ENCODE measurements at regions not wholly inside any gene's neighbourhood (a gene's known extent, or its start where the extent isn't known, plus 50 kb on each side); places are given as distances from the start of the nearest gene placed in this dataset.

GRCh38 chr2:13725945-13726344 is 906.6 kb upstream of the LRATD1 start:
- Histone ChIP-seq H3K4me3 (no peak overlapping the region), H3K27ac (no peak overlapping the region), H3K4me1 (no peaks in the 10 kb centered on the region), H3K4me2 (no peak overlapping the region), H3K9me3 (peaks cover 12% of the 10 kb centered on the region; the same call in 2 of the 3 replicates)
- TF ChIP-seq, protein P1, sequence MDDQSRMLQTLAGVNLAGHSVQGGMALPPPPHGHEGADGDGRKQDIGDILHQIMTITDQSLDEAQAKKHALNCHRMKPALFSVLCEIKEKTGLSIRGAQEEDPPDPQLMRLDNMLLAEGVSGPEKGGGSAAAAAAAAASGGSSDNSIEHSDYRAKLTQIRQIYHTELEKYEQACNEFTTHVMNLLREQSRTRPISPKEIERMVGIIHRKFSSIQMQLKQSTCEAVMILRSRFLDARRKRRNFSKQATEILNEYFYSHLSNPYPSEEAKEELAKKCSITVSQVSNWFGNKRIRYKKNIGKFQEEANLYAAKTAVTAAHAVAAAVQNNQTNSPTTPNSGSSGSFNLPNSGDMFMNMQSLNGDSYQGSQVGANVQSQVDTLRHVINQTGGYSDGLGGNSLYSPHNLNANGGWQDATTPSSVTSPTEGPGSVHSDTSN (IDR thresholded peaks at IDR 0.05) = no peak
- no peak for TF ChIP-seq ZSCAN20 (CRISPR knock-in tag; IDR thresholded peaks at IDR 0.05)
- no peak for TF ChIP-seq USF2 (IDR thresholded peaks at IDR 0.05)
- TF ChIP-seq ZFP36 (IDR thresholded peaks at IDR 0.05; ENCODE audit: borderline replicate concordance, partially characterized antibody) = no peak
- TF ChIP-seq HOXA7 (CRISPR knock-in tag; IDR thresholded peaks at IDR 0.05) = no peak
- TF ChIP-seq KDM1A (IDR thresholded peaks at IDR 0.05; ENCODE audit: low read depth) = no peak
- TF ChIP-seq ZC3H11A (IDR thresholded peaks at IDR 0.05) = no peak
- no peak for TF ChIP-seq HDAC2 (IDR thresholded peaks at IDR 0.05)
- TF ChIP-seq, protein P2, sequence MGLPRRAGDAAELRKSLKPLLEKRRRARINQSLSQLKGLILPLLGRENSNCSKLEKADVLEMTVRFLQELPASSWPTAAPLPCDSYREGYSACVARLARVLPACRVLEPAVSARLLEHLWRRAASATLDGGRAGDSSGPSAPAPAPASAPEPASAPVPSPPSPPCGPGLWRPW (IDR thresholded peaks at IDR 0.05) = no peak
- TF ChIP-seq CHD4 (IDR thresholded peaks at IDR 0.05; ENCODE audit: borderline replicate concordance) = no peak
- no peak for TF ChIP-seq CEBPB (IDR thresholded peaks at IDR 0.05)
- TF ChIP-seq RCOR1 (IDR thresholded peaks at IDR 0.05; ENCODE audit: low read depth, low read length) = no peak
- TF ChIP-seq ELK1 (IDR thresholded peaks at IDR 0.05; ENCODE audit: low read depth, low read length) = no peak
- no peak for TF ChIP-seq SREBF2 (IDR thresholded peaks at IDR 0.05)
- TF ChIP-seq CBX2 (IDR thresholded peaks at IDR 0.05; ENCODE audit: borderline replicate concordance, low read depth) = no peak
- TF ChIP-seq EHF (CRISPR knock-in tag; IDR thresholded peaks at IDR 0.05) = no peak
- TF ChIP-seq NFE2L2 (conservative IDR thresholded peaks at IDR 0.05; ENCODE audit: low read length) = no peak
- ATAC-seq (no peak), DNase-seq (ENCODE audit: low read depth in 1 of 2, low spot score in 1 of 2) (no peak), FAIRE-seq (no peak)
- 0% methylated on average over 1 of the region's 1 CpG for WGBS (ENCODE audit: missing lambda C conversion rate)
- ChIA-PET POLR2A (no interaction called here), CTCF (no interaction called here)

- POLR2A ChIA-PET = no interaction called here
- ATAC-seq (no peak), FAIRE-seq (no peak), DNase-seq (ENCODE audit: low read depth in 1 of 2, low spot score in 1 of 2) (no peak)
- Histone ChIP-seq H3K27ac (no peak overlapping the region), H3K4me3 (no peak overlapping the region), H3K4me1 (no peaks in the 10 kb centered on the region), H3K4me2 (no peak overlapping the region), H3K9me3 (peaks cover 25% of the 10 kb centered on the region)
- WGBS (ENCODE audit: missing lambda C conversion rate) = 0% methylated on average over 3 of the region's 3 CpGs
- TF ChIP-seq MYC (IDR thresholded peaks at IDR 0.05; ENCODE audit: borderline replicate concordance, low read length) (no peak), TP53 (CRISPR knock-in tag; IDR thresholded peaks at IDR 0.05) (no peak), BCL3 (IDR thresholded peaks at IDR 0.05) (no peak), EP300 (IDR thresholded peaks at IDR 0.05) (no peak), MAZ (IDR thresholded peaks at IDR 0.05; ENCODE audit: borderline replicate concordance, low read depth, low read length) (no peak), RARB (CRISPR knock-in tag; IDR thresholded peaks at IDR 0.05) (no peak), RNF2 (IDR thresholded peaks at IDR 0.05; ENCODE audit: borderline replicate concordance, low read depth) (no peak), CHD2 (IDR thresholded peaks at IDR 0.05; ENCODE audit: low read length, partially characterized antibody) (no peak), RAD21 (conservative IDR thresholded peaks at IDR 0.05 in 1 of 2, IDR thresholded peaks at IDR 0.05 in 1 of 2) (no peak), HEYL (CRISPR knock-in tag; IDR thresholded peaks at IDR 0.05) (no peak)
- CTCF ChIA-PET = no interaction called here
Observed at GRCh38 chr2:13745330-13745729, 887.2 kb upstream of the LRATD1 start.

All from A549 (cell line).